ENCODE measurements at regions not wholly inside any gene's neighbourhood (a gene's known extent, or its start where the extent isn't known, plus 50 kb on each side); places are given as distances from the start of the nearest gene placed in this dataset.
"Not testable (repeated sequence)": the region's sequence is repeated elsewhere in the genome, so short reads cannot be mapped to it uniquely, and the experiment has no call there.

DNA sequence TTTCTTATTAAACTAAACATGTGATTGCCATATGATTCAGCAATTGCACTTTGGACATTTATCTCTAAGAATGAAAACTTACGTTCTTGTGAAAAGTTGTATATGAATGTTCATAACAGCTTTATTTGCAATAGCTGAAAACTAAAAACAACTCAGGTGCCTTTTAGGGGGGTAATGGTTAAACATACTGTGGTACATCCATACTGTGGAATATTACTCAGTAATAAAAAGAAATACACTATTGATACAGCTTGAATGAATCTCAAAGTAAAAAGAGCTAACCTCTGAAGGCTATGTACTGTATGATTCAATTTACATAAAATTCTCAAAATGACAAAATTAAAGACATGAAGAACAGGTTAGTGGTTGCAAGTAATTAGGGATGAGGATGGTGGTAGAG, 339.5 kb upstream of the PAPPA start:
- H3K27ac ChIP-seq (ENCODE audit: low read depth, low read length): no peak overlapping the region
- no peak overlapping the region for H3K4me3 ChIP-seq (ENCODE audit: low read depth, low read length)

DNA sequence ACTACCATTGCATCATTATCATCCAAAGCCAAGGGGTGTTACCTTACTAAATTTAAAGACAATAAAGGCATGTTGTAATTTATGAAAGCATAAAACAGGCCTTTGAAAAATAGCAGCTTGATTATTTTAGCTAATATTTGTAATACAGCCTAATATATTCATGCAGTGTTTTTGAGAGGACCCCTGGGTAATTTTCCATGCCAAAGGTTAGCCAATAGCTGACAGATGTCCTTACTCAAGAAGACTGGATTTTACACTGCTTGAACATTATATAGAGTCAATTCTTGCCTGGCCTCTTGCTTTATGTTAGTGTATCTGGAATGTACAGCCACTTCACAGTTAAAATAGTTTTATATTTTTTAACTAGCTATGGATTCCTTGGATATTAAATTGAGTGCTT, 337.8 kb upstream of the PAPPA start:
- Histone ChIP-seq H3K27ac (ENCODE audit: low read depth, low read length) (no peak overlapping the region), H3K27me3 (ENCODE audit: insufficient read depth, low read length) (no peaks in the 10 kb centered on the region), H3K36me3 (ENCODE audit: insufficient read depth, low read length) (no peaks in the 10 kb centered on the region)

More for the DNA sequence above, 339.5 kb upstream of the PAPPA start:
- Histone ChIP-seq H3K27me3 (ENCODE audit: insufficient read depth, low read length) (no peaks in the 10 kb centered on the region), H2AFZ (ENCODE audit: low read length, unreplicated experiment) (no peak overlapping the region), H3K4me1 (ENCODE audit: control insufficient read depth, insufficient read depth, low read length, unreplicated experiment) (no peaks in the 10 kb centered on the region), H3K79me2 (ENCODE audit: control insufficient read depth, insufficient read depth, low read length, unreplicated experiment) (no peaks in the 10 kb centered on the region), H3K36me3 (ENCODE audit: insufficient read depth, low read length) (no peaks in the 10 kb centered on the region)

DNA sequence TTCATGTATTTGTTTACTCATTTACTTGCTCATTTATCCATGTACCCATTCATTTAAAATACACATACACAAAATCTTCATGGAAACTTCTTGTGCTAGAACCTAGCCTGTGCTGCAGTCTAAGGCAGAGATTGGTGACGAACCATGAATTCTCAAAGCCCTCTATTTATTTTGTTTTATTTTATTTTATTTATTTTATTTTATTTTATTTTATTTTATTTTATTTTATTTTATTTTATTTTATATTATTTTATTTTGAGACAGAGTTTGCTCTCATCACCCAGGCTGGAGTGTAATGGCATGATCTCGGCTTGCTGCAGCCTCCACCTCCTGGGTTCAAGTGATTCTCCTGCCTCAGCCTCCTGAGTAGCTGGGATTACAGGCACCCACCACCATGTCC, 334.9 kb upstream of the PAPPA start:
- not testable (repeated sequence) for H3K4me1 ChIP-seq (ENCODE audit: control insufficient read depth, insufficient read depth, low read length, unreplicated experiment); H3K79me2 ChIP-seq (ENCODE audit: control insufficient read depth, insufficient read depth, low read length, unreplicated experiment); H3K27me3 ChIP-seq (ENCODE audit: insufficient read depth, low read length); H3K36me3 ChIP-seq (ENCODE audit: insufficient read depth, low read length); H3K4me3 ChIP-seq (ENCODE audit: low read depth, low read length); H3K27ac ChIP-seq (ENCODE audit: low read depth, low read length); H2AFZ ChIP-seq (ENCODE audit: low read length, unreplicated experiment)

More for the DNA sequence above, 337.8 kb upstream of the PAPPA start:
- H2AFZ ChIP-seq (ENCODE audit: low read length, unreplicated experiment): no peak overlapping the region
- no peak overlapping the region for H3K4me3 ChIP-seq (ENCODE audit: low read depth, low read length)
- H3K79me2 ChIP-seq (ENCODE audit: control insufficient read depth, insufficient read depth, low read length, unreplicated experiment): no peaks in the 10 kb centered on the region
- no peaks in the 10 kb centered on the region for H3K4me1 ChIP-seq (ENCODE audit: control insufficient read depth, insufficient read depth, low read length, unreplicated experiment)

DNA sequence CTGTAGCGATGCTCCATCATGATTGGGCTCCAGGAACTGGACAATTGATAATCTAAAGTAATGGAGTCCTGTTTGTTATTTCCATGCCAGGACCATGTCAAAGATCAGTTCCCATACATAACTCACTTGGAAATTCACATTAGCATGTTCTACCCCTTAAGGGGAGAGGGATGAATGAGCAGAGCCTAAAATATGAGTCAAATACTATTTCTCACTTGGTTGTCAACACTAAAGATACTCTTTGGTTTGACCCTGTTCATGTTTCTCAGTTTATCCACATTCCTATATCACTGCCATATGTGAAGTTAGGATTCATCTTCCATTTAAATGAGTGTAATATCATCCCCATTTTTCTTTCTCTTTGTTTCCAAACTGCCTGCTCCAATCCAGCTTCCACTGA, 321.6 kb upstream of the PAPPA start:
- Histone ChIP-seq H3K27me3 (ENCODE audit: insufficient read depth, low read length) (no peaks in the 10 kb centered on the region), H2AFZ (ENCODE audit: low read length, unreplicated experiment) (no peak overlapping the region), H3K27ac (ENCODE audit: low read depth, low read length) (no peak overlapping the region), H3K4me1 (ENCODE audit: control insufficient read depth, insufficient read depth, low read length, unreplicated experiment) (no peaks in the 10 kb centered on the region), H3K79me2 (ENCODE audit: control insufficient read depth, insufficient read depth, low read length, unreplicated experiment) (no peaks in the 10 kb centered on the region), H3K36me3 (ENCODE audit: insufficient read depth, low read length) (no peaks in the 10 kb centered on the region), H3K4me3 (ENCODE audit: low read depth, low read length) (no peak overlapping the region)

DNA sequence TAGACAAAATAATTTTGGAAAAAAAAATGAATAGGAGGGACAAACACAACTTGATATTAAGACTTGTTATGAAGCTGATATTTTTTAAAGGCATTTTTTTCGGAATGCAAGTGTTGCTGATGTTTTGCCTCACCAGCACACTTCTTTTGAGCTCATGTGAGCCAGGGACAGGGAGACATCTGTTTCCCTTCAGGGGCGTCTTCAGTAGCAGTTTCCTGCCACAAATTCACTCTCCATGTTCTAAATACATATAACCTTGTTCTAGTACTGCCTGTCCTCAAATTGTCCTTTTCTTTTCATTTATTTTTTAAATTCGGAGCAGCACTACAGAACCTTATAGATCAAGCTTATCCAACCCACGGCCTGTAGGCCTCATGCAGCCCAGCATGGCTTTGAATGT, 316.0 kb upstream of the PAPPA start:
- no peaks in the 10 kb centered on the region for H3K27me3 ChIP-seq (ENCODE audit: insufficient read depth, low read length)
- no peaks in the 10 kb centered on the region for H3K79me2 ChIP-seq (ENCODE audit: control insufficient read depth, insufficient read depth, low read length, unreplicated experiment)
- H3K36me3 ChIP-seq (ENCODE audit: insufficient read depth, low read length): no peaks in the 10 kb centered on the region
- no peak overlapping the region for H3K27ac ChIP-seq (ENCODE audit: low read depth, low read length)
- no peak overlapping the region for H3K4me3 ChIP-seq (ENCODE audit: low read depth, low read length)
- no peaks in the 10 kb centered on the region for H3K4me1 ChIP-seq (ENCODE audit: control insufficient read depth, insufficient read depth, low read length, unreplicated experiment)
- H2AFZ ChIP-seq (ENCODE audit: low read length, unreplicated experiment): no peak overlapping the region

DNA sequence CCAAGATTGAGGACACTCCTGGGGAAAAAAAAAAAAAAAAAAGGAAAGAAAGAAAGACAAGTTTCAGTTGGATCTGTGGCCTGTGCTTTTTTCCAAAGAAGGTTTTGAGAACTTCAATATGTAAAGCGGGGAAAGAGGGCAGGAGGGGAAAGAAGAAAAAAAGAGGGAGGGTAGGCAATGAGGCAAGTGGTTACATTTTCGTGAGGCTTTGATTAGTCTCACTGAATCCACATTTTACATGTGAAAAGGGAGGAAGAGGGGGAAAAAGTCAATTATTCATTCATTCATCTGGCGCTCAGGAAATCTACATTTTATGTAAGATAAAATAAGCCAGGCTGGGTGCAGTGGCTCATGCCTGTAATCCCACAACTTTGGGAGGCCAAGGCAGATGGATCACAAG, 315.2 kb upstream of the PAPPA start:
- Histone ChIP-seq H3K27ac (ENCODE audit: low read depth, low read length) (no peak overlapping the region), H3K4me3 (ENCODE audit: low read depth, low read length) (no peak overlapping the region), H3K36me3 (ENCODE audit: insufficient read depth, low read length) (no peaks in the 10 kb centered on the region), H3K79me2 (ENCODE audit: control insufficient read depth, insufficient read depth, low read length, unreplicated experiment) (no peaks in the 10 kb centered on the region), H2AFZ (ENCODE audit: low read length, unreplicated experiment) (no peak overlapping the region), H3K27me3 (ENCODE audit: insufficient read depth, low read length) (no peaks in the 10 kb centered on the region), H3K4me1 (ENCODE audit: control insufficient read depth, insufficient read depth, low read length, unreplicated experiment) (no peaks in the 10 kb centered on the region)

DNA sequence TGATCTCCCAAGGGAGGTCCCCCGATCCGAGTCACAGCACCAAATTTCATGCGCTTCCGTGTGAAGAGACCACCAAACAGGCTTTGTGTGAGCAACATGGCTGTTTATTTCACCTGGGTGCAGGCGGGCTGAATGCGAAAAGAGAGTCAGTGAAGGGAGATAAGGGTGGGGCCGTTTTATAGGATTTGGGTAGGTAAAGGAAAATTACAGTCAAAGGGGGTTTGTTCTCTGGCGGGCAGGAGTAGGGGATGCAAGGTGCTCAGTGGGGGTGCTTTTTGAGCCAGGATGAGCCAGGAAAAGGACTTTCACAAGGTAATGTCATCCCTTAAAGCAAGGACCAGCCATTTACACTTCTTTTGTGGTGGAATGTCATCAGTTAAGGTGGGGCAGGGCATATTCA, 309.2 kb upstream of the PAPPA start:
- H3K27ac ChIP-seq (ENCODE audit: low read depth, low read length); H2AFZ ChIP-seq (ENCODE audit: low read length, unreplicated experiment); H3K36me3 ChIP-seq (ENCODE audit: insufficient read depth, low read length); H3K79me2 ChIP-seq (ENCODE audit: control insufficient read depth, insufficient read depth, low read length, unreplicated experiment); H3K27me3 ChIP-seq (ENCODE audit: insufficient read depth, low read length); H3K4me3 ChIP-seq (ENCODE audit: low read depth, low read length): not testable (repeated sequence)
- peaks cover 15% of the 10 kb centered on the region for H3K4me1 ChIP-seq (ENCODE audit: control insufficient read depth, insufficient read depth, low read length, unreplicated experiment)

DNA sequence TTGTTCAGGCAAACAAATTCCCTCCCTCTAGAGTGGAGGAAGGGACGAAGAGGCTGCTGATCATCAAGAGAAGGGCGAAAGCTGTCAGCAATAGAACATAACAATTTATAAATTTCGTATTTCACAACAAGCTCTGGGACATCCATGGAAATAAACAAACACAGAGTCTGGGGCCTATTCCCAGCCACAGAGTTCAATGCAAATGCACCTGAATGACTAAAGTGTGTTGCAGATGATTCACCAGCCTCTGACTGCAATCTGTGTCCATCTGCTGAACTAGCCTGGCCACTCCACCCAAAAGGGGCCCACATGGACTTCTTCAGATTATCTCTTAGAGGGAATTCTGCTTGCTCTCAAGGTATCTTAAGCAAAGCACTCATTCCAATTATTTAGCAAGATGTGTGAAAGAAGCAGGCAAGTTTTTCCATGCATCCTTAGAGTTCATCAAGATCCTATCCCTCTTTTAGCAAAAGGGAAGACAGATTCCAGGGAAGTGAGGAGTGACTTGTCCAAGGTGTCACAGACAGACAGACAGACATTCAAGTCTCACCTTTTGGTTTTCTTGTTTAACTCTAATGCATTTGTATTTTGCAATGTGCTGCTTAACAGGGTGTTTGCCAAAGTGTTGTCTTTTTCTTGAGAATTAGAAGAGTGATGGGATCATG, 307.8 kb upstream of the PAPPA start:
- Histone ChIP-seq H3K79me2 (ENCODE audit: control insufficient read depth, insufficient read depth, low read length, unreplicated experiment) (no peaks in the 10 kb centered on the region), H3K27me3 (ENCODE audit: insufficient read depth, low read length) (no peaks in the 10 kb centered on the region), H3K27ac (ENCODE audit: low read depth, low read length) (peak overlapping the region; percentile 8; the same call in 1 of the 2 replicates), H2AFZ (ENCODE audit: low read length, unreplicated experiment) (no peak overlapping the region), H3K36me3 (ENCODE audit: insufficient read depth, low read length) (no peaks in the 10 kb centered on the region), H3K4me1 (ENCODE audit: control insufficient read depth, insufficient read depth, low read length, unreplicated experiment) (peaks cover 16% of the 10 kb centered on the region), H3K4me3 (ENCODE audit: low read depth, low read length) (no peak overlapping the region)

DNA sequence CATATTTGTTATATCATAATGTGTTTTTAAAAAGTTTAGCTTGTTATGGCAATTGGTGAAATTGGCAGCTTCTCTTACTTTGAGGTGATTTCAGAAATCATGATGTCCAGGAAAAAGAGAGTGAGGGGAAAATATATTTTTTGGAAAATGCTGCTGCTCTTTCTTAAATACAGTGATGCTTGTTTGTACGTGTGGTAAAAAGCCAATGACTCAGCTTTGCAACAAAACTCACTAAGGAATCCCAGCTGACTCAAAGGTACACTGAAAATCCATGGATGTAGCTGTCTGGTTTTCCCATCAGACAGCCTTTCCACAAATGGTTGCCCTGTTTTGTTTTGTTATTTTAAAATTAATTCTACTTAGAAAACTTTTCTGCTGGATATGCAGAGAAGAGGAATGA, 306.4 kb upstream of the PAPPA start:
- no peaks in the 10 kb centered on the region for H3K27me3 ChIP-seq (ENCODE audit: insufficient read depth, low read length)
- H3K79me2 ChIP-seq (ENCODE audit: control insufficient read depth, insufficient read depth, low read length, unreplicated experiment): no peaks in the 10 kb centered on the region
- no peak overlapping the region for H2AFZ ChIP-seq (ENCODE audit: low read length, unreplicated experiment)
- H3K27ac ChIP-seq (ENCODE audit: low read depth, low read length): no peak overlapping the region
- no peaks in the 10 kb centered on the region for H3K36me3 ChIP-seq (ENCODE audit: insufficient read depth, low read length)
- H3K4me1 ChIP-seq (ENCODE audit: control insufficient read depth, insufficient read depth, low read length, unreplicated experiment): peaks cover 18% of the 10 kb centered on the region
- H3K4me3 ChIP-seq (ENCODE audit: low read depth, low read length): no peak overlapping the region

DNA sequence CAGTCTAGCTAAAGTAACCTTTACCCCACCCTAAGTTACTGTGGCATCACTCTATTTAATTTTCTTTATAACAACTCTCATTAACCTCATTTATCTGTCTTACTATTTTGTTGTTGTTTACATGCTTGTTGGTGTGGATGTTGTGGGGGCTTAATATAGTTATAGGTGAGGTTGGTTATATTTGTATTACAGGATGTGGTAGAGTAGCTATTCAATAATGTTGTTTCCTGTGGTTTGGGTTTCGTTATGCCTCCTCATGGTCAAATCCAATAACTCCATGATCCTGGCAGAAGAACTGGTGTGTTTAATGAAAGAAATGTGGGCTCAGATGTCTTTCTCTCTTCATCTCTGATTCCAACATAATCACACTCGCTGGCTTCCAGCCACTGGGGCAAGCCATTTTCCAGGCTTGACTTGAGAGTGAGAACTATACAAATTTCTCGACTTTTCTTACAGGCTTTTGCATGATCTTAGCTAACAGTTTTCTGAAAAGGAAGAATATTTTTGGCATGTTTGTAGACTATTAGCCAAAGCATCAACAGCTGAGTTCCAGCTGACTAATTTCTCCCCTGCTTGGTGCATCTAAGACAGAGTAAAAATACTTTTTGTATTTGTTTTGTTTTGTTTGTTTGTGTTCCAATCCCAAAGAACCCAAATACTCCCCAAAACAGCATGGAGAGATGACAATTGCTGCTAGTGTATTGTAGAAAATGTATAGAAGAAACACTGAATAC, 303.7 kb upstream of the PAPPA start:
- Histone ChIP-seq H3K4me3 (ENCODE audit: low read depth, low read length) (no peak overlapping the region), H3K4me1 (ENCODE audit: control insufficient read depth, insufficient read depth, low read length, unreplicated experiment) (peaks cover 18% of the 10 kb centered on the region), H3K79me2 (ENCODE audit: control insufficient read depth, insufficient read depth, low read length, unreplicated experiment) (no peaks in the 10 kb centered on the region), H3K27me3 (ENCODE audit: insufficient read depth, low read length) (no peaks in the 10 kb centered on the region), H3K36me3 (ENCODE audit: insufficient read depth, low read length) (no peaks in the 10 kb centered on the region), H2AFZ (ENCODE audit: low read length, unreplicated experiment) (no peak overlapping the region), H3K27ac (ENCODE audit: low read depth, low read length) (no peak overlapping the region)
